ENCODE measurements at regions not wholly inside any gene's neighbourhood (a gene's known extent, or its start where the extent isn't known, plus 50 kb on each side); places are given as distances from the start of the nearest gene placed in this dataset.

GRCh38 chr21:26225046-26225445, 54.5 kb upstream of the APP start:
- TF ChIP-seq CTCF (IDR thresholded peaks at IDR 0.05; ENCODE audit: insufficient read depth, low read length) (no peak), POLR2AphosphoS5 (IDR thresholded peaks at IDR 0.05; ENCODE audit: low read depth) (no peak), REST (IDR thresholded peaks at IDR 0.05; ENCODE audit: insufficient replicate concordance, low read depth) (no peak)

Data from HL-60 (cell line).